ENCODE measurements at regions not wholly inside any gene's neighbourhood (a gene's known extent, or its start where the extent isn't known, plus 50 kb on each side); places are given as distances from the start of the nearest gene placed in this dataset.
"Not testable (repeated sequence)": the region's sequence is repeated elsewhere in the genome, so short reads cannot be mapped to it uniquely, and the experiment has no call there.

- ChIA-PET POLR2A (no interaction called here), CTCF (no interaction called here)
- no peak for TF ChIP-seq CTCF (IDR thresholded peaks at IDR 0.05; ENCODE audit: low read depth, low read length)
- DNase-seq (ENCODE audit: low read depth, low spot score) = no peak
- Histone ChIP-seq H3K4me3 (ENCODE audit: low read depth, low read length) (no peak overlapping the region), H3K9me3 (ENCODE audit: control insufficient read depth, insufficient read depth, low read length) (no peaks in the 10 kb centered on the region), H3K27ac (ENCODE audit: low read depth, low read length) (no peak overlapping the region), H3K27me3 (ENCODE audit: control insufficient read depth, insufficient read depth, low read length) (no peaks in the 10 kb centered on the region)
Observed at GRCh38 chr11:79609511-79609910, 168.7 kb upstream of the TENM4 start.

GRCh38 chr11:79606461-79606860 lies 165.6 kb upstream of the TENM4 start:
- H3K27me3 ChIP-seq (ENCODE audit: control insufficient read depth, insufficient read depth, low read length); POLR2A ChIA-PET; H3K4me3 ChIP-seq (ENCODE audit: low read depth, low read length); H3K27ac ChIP-seq (ENCODE audit: low read depth, low read length); H3K9me3 ChIP-seq (ENCODE audit: control insufficient read depth, insufficient read depth, low read length); CTCF ChIA-PET; DNase-seq (ENCODE audit: low read depth, low spot score): not testable (repeated sequence)

GRCh38 chr11:79600711-79601110 lies 159.9 kb upstream of the TENM4 start:
- Histone ChIP-seq H3K27ac (ENCODE audit: low read depth, low read length) (no peak overlapping the region), H3K4me3 (ENCODE audit: low read depth, low read length) (no peak overlapping the region), H3K9me3 (ENCODE audit: control insufficient read depth, insufficient read depth, low read length) (no peaks in the 10 kb centered on the region), H3K27me3 (ENCODE audit: control insufficient read depth, insufficient read depth, low read length) (peaks cover 2% of the 10 kb centered on the region)
- no peak for DNase-seq (ENCODE audit: low read depth, low spot score)
- ChIA-PET POLR2A (no interaction called here), CTCF (no interaction called here)
- no peak for TF ChIP-seq CTCF (IDR thresholded peaks at IDR 0.05; ENCODE audit: low read depth, low read length)

- no peak overlapping the region for H3K4me3 ChIP-seq (ENCODE audit: low read depth, low read length)
- no peak for TF ChIP-seq CTCF (IDR thresholded peaks at IDR 0.05; ENCODE audit: low read depth, low read length)
- H3K27ac ChIP-seq (ENCODE audit: low read depth, low read length) = no peak overlapping the region
- H3K9me3 ChIP-seq (ENCODE audit: control insufficient read depth, insufficient read depth, low read length) = no peaks in the 10 kb centered on the region
- DNase-seq (ENCODE audit: low read depth, low spot score) = no peak
- ChIA-PET POLR2A (no interaction called here), CTCF (interaction anchor here (0.6 kb wide), 1 partner anchor 47 kb away, joined by 3 read pairs; no protein-coding TSS in a partner anchor)
- H3K27me3 ChIP-seq (ENCODE audit: control insufficient read depth, insufficient read depth, low read length) = peaks cover 2% of the 10 kb centered on the region
Observed at GRCh38 chr11:79594834-79595233, 154.0 kb upstream of the TENM4 start.

GRCh38 chr11:79592824-79593223 lies 152.0 kb upstream of the TENM4 start:
- Histone ChIP-seq H3K27me3 (ENCODE audit: control insufficient read depth, insufficient read depth, low read length) (no peaks in the 10 kb centered on the region), H3K27ac (ENCODE audit: low read depth, low read length) (no peak overlapping the region), H3K4me3 (ENCODE audit: low read depth, low read length) (no peak overlapping the region), H3K9me3 (ENCODE audit: control insufficient read depth, insufficient read depth, low read length) (no peaks in the 10 kb centered on the region)
- no peak for DNase-seq (ENCODE audit: low read depth, low spot score)
- TF ChIP-seq CTCF (IDR thresholded peaks at IDR 0.05; ENCODE audit: low read depth, low read length) = no peak
- POLR2A ChIA-PET = no interaction called here
- CTCF ChIA-PET = interaction anchor here (0.6 to 1.1 kb wide), 2 partner anchors 9 to 297 kb away, joined by 3 to 5 read pairs; no protein-coding TSS in a partner anchor

- no peak for DNase-seq (ENCODE audit: low read depth, low spot score)
- no peaks in the 10 kb centered on the region for H3K27me3 ChIP-seq (ENCODE audit: control insufficient read depth, insufficient read depth, low read length)
- no peak for TF ChIP-seq CTCF (IDR thresholded peaks at IDR 0.05; ENCODE audit: low read depth, low read length)
- H3K27ac ChIP-seq (ENCODE audit: low read depth, low read length) = no peak overlapping the region
- POLR2A ChIA-PET = no interaction called here
- H3K9me3 ChIP-seq (ENCODE audit: control insufficient read depth, insufficient read depth, low read length) = no peaks in the 10 kb centered on the region
- CTCF ChIA-PET = interaction anchor here (0.6 to 1.1 kb wide), 2 partner anchors 10 to 297 kb away, joined by 3 to 5 read pairs; no protein-coding TSS in a partner anchor
- no peak overlapping the region for H3K4me3 ChIP-seq (ENCODE audit: low read depth, low read length)
Observed at GRCh38 chr11:79592406-79592805, 151.6 kb upstream of the TENM4 start.
